ENCODE measurements at regions not wholly inside any gene's neighbourhood (a gene's known extent, or its start where the extent isn't known, plus 50 kb on each side); places are given as distances from the start of the nearest gene placed in this dataset.
A peak's percentile ranks its signal among the peaks of the same experiment; 100 is the strongest.
"Not testable (repeated sequence)": the region's sequence is repeated elsewhere in the genome, so short reads cannot be mapped to it uniquely, and the experiment has no call there.

- TF ChIP-seq POLR2A (IDR thresholded peaks at IDR 0.05; ENCODE audit: low read length) (no peak), EHF (CRISPR knock-in tag; IDR thresholded peaks at IDR 0.05) (no peak), SMC3 (IDR thresholded peaks at IDR 0.05) (peak; percentile 75), JUN (IDR thresholded peaks at IDR 0.05) (no peak)
These were observed 86.6 kb upstream of the C7orf33 start (continued) for GRCh38 chr7:148503900-148504487.

GRCh38 chr7:148505645-148506375 lies 84.8 kb upstream of the C7orf33 start:
- Histone ChIP-seq H3K4me1 (no peaks in the 10 kb centered on the region), H3K4me2 (no peak overlapping the region), H3K9me3 (no peaks in the 10 kb centered on the region), H3K27ac (no peak overlapping the region), H3K4me3 (no peak overlapping the region)
- TF ChIP-seq JUN (IDR thresholded peaks at IDR 0.05), result no peak
- TF ChIP-seq HOXA7 (CRISPR knock-in tag; IDR thresholded peaks at IDR 0.05), result no peak
- no peak for TF ChIP-seq ZFP36 (IDR thresholded peaks at IDR 0.05; ENCODE audit: borderline replicate concordance, partially characterized antibody)
- TF ChIP-seq CEBPB (IDR thresholded peaks at IDR 0.05), result no peak
- TF ChIP-seq EHMT2 (IDR thresholded peaks at IDR 0.05; ENCODE audit: low read depth), result no peak
- no peak for TF ChIP-seq REST (IDR thresholded peaks at IDR 0.05)
- TF ChIP-seq BCL3 (IDR thresholded peaks at IDR 0.05), result no peak
- TF ChIP-seq KDM1A (IDR thresholded peaks at IDR 0.05; ENCODE audit: low read depth), result no peak
- no peak for TF ChIP-seq HOXB13 (CRISPR knock-in tag; IDR thresholded peaks at IDR 0.05; ENCODE audit: low read depth)
- TF ChIP-seq BHLHE40 (IDR thresholded peaks at IDR 0.05; ENCODE audit: low read depth, low read length), result no peak
- no peak for TF ChIP-seq SREBF2 (IDR thresholded peaks at IDR 0.05)
- TF ChIP-seq PHF8 (IDR thresholded peaks at IDR 0.05; ENCODE audit: borderline replicate concordance, low read depth), result no peak
- TF ChIP-seq RAD21 (conservative IDR thresholded peaks at IDR 0.05 in 1 of 2, IDR thresholded peaks at IDR 0.05 in 1 of 2), result no peak
- no peak for TF ChIP-seq ZC3H11A (IDR thresholded peaks at IDR 0.05)
- TF ChIP-seq POLR2A (IDR thresholded peaks at IDR 0.05; ENCODE audit: low read length), result no peak
- TF ChIP-seq HEYL (CRISPR knock-in tag; IDR thresholded peaks at IDR 0.05), result no peak
- TF ChIP-seq FOXS1 (CRISPR knock-in tag; IDR thresholded peaks at IDR 0.05), result no peak
- TF ChIP-seq CBX8 (IDR thresholded peaks at IDR 0.05), result no peak
- no peak for ATAC-seq
- no peak for FAIRE-seq
- DNase-seq (ENCODE audit: low read depth in 1 of 2, low spot score in 1 of 2), result no peak
- WGBS (ENCODE audit: missing lambda C conversion rate), result 25% methylated on average over 7 of the region's 7 CpGs
- POLR2A ChIA-PET, result no interaction called here
- CTCF ChIA-PET, result interaction anchor here (0.8 to 4.7 kb wide), 6 partner anchors 10 to 461 kb away, joined by 3 to 27 read pairs (median 5); no protein-coding TSS in a partner anchor

GRCh38 chr7:148507064-148507573 lies 83.4 kb upstream of the C7orf33 start:
- H3K27ac ChIP-seq; H3K4me2 ChIP-seq; FAIRE-seq; H3K9me3 ChIP-seq; POLR2A ChIA-PET; H3K4me3 ChIP-seq; ATAC-seq; DNase-seq (ENCODE audit: low read depth in 1 of 2, low spot score in 1 of 2); H3K4me1 ChIP-seq: not testable (repeated sequence)
- 75% methylated on average over 7 of the region's 7 CpGs for WGBS (ENCODE audit: missing lambda C conversion rate)
- CTCF ChIA-PET, result interaction anchor here (2.6 kb wide), 1 partner anchor 456 kb away, joined by 10 read pairs; no protein-coding TSS in a partner anchor
